ENCODE measurements at regions not wholly inside any gene's neighbourhood (a gene's known extent, or its start where the extent isn't known, plus 50 kb on each side); places are given as distances from the start of the nearest gene placed in this dataset.

- TF ChIP-seq CTCF (IDR thresholded peaks at IDR 0.05) (no peak), EP300 (IDR thresholded peaks at IDR 0.05; ENCODE audit: low read depth) (no peak), POLR2AphosphoS5 (IDR thresholded peaks at IDR 0.05) (no peak), POLR2A (IDR thresholded peaks at IDR 0.05) (no peak)
- intact Hi-C loops (cut with DNase I; ENCODE audit: low total_unique reads) (loop anchor here (5.0 kb wide), 1 partner anchor 186 kb away; no protein-coding TSS in a partner anchor), in situ Hi-C loops (cut with MboI; ENCODE audit: low pct_ligation_motif_present in 1 of 4, low pct_unique_long_range_greater_than_20kb in 1 of 4, low sequenced_read_pairs in 3 of 4) (no loop called here)
- 69% methylated on average over 3 of the region's 3 CpGs; no CpG with 5 or more reads in 1 of the 2 donors for WGBS, 2 donors (ENCODE audit: low coverage in 1 of 2)
- peaks cover 0 to 15% (median 5%) of the 10 kb centered on the region in 4 donors for H3K4me1 ChIP-seq
- no peaks in the 10 kb centered on the region for H3K27me3 ChIP-seq
- no peak overlapping the region for H3K4me3 ChIP-seq
- no peak for DNase-seq
- H3K36me3 ChIP-seq, result no peaks in the 10 kb centered on the region
- peak overlapping the region in 1 of 4 donors; percentile 22 for H3K27ac ChIP-seq
- H3K9me3 ChIP-seq, result no peaks in the 10 kb centered on the region
Observed at GRCh38 chr11:92296138-92296515, 71.5 kb downstream of the FAT3 start.

- DNase-seq, result no peak
- peaks cover 0 to 15% (median 5%) of the 10 kb centered on the region in 4 donors for H3K4me1 ChIP-seq
- 77 to 84% methylated on average over 3 of the region's 3 CpGs for WGBS, 2 donors (ENCODE audit: low coverage in 1 of 2)
- in situ Hi-C loops (cut with MboI; ENCODE audit: low pct_ligation_motif_present in 1 of 4, low pct_unique_long_range_greater_than_20kb in 1 of 4, low sequenced_read_pairs in 3 of 4), result no loop called here
- no peak overlapping the region for H3K27ac ChIP-seq
- no peaks in the 10 kb centered on the region for H3K9me3 ChIP-seq
- intact Hi-C loops (cut with DNase I; ENCODE audit: low total_unique reads), result loop anchor here (5.0 kb wide), 1 partner anchor 184 kb away; no protein-coding TSS in a partner anchor
- H3K27me3 ChIP-seq, result no peaks in the 10 kb centered on the region
- H3K4me3 ChIP-seq, result no peak overlapping the region
- no peak for TF ChIP-seq CTCF (IDR thresholded peaks at IDR 0.05)
- no peak for TF ChIP-seq EP300 (IDR thresholded peaks at IDR 0.05; ENCODE audit: low read depth)
- TF ChIP-seq POLR2A (IDR thresholded peaks at IDR 0.05), result no peak
- no peak for TF ChIP-seq POLR2AphosphoS5 (IDR thresholded peaks at IDR 0.05)
- H3K36me3 ChIP-seq, result no peaks in the 10 kb centered on the region
Observed at GRCh38 chr11:92297567-92298553, 73.2 kb downstream of the FAT3 start.

GRCh38 chr11:92300876-92301275, 76.3 kb downstream of the FAT3 start:
- Histone ChIP-seq H3K9me3 (no peaks in the 10 kb centered on the region), H3K27me3 (no peaks in the 10 kb centered on the region), H3K4me3 (no peak overlapping the region), H3K36me3 (no peaks in the 10 kb centered on the region), H3K4me1 (peaks cover 0 to 1% (median 0%) of the 10 kb centered on the region in 4 donors), H3K27ac (no peak overlapping the region)
- DNase-seq, result no peak
- intact Hi-C loops (cut with DNase I; ENCODE audit: low total_unique reads), result no loop called here
- in situ Hi-C loops (cut with MboI; ENCODE audit: low pct_ligation_motif_present in 1 of 4, low pct_unique_long_range_greater_than_20kb in 1 of 4, low sequenced_read_pairs in 3 of 4), result no loop called here
- 76 to 86% methylated on average over 2 of the region's 2 CpGs for WGBS, 2 donors (ENCODE audit: low coverage in 1 of 2)
- TF ChIP-seq CTCF (IDR thresholded peaks at IDR 0.05), result no peak
- no peak for TF ChIP-seq EP300 (IDR thresholded peaks at IDR 0.05; ENCODE audit: low read depth)
- no peak for TF ChIP-seq POLR2A (IDR thresholded peaks at IDR 0.05)
- TF ChIP-seq POLR2AphosphoS5 (IDR thresholded peaks at IDR 0.05), result no peak

- H3K4me3 ChIP-seq, result no peak overlapping the region
- H3K27ac ChIP-seq, result no peak overlapping the region
- 82 to 89% methylated on average over 4 of the region's 4 CpGs for WGBS, 2 donors (ENCODE audit: low coverage in 1 of 2)
- H3K27me3 ChIP-seq, result no peaks in the 10 kb centered on the region
- H3K4me1 ChIP-seq, result no peaks in the 10 kb centered on the region
- in situ Hi-C loops (cut with MboI; ENCODE audit: low pct_ligation_motif_present in 1 of 4, low pct_unique_long_range_greater_than_20kb in 1 of 4, low sequenced_read_pairs in 3 of 4), result no loop called here
- intact Hi-C loops (cut with DNase I; ENCODE audit: low total_unique reads), result no loop called here
- H3K36me3 ChIP-seq, result no peaks in the 10 kb centered on the region
- no peaks in the 10 kb centered on the region for H3K9me3 ChIP-seq
- TF ChIP-seq CTCF (IDR thresholded peaks at IDR 0.05) (no peak), POLR2A (IDR thresholded peaks at IDR 0.05) (no peak), POLR2AphosphoS5 (IDR thresholded peaks at IDR 0.05) (no peak), EP300 (IDR thresholded peaks at IDR 0.05; ENCODE audit: low read depth) (no peak)
- no peak for DNase-seq
Observed at GRCh38 chr11:92302770-92303169, 78.2 kb downstream of the FAT3 start.

Data from transverse colon (tissue), 4 donors.